GM23338 (cell line): ENCODE measurements at regions not wholly inside any gene's neighbourhood (a gene's known extent, or its start where the extent isn't known, plus 50 kb on each side); places are given as distances from the start of the nearest gene placed in this dataset.

ENCODE experiments used
- ATAC-seq: fragments of 200-7000 bp; cut with Tn5 transposase; 3 replicates; pipeline ENCODE4 v1.9.1; 2020
- DNase-seq: peaks from one replicate; pipeline ENCODE4 v3.0.0-alpha.2; 2015; ENCODE audit warnings: low spot score
- H2AFZ ChIP-seq: fragments of 200-600 bp; sonication (generic); 2 replicates; pipeline ENCODE4 v1.8.0; 2016; ENCODE audit warnings: antibody characterized with exemption, mild to moderate bottlenecking, moderate library complexity
- H3F3A ChIP-seq: fragments of 200-600 bp; sonication (generic); replicated peaks from 2 replicates; pipeline ENCODE4 v1.8.0; 2017; ENCODE audit warnings: antibody characterized with exemption, mixed run types, low read depth
- H3K27ac ChIP-seq: fragments of 200-600 bp; sonication (generic); 2 replicates; pipeline ENCODE4 v1.6.1; 2016; ENCODE audit warnings: low read depth
- H3K27me3 ChIP-seq: fragments of 200-600 bp; sonication (generic); 2 replicates; pipeline ENCODE4 v1.8.0; 2016; ENCODE audit warnings: mild to moderate bottlenecking, mixed run types, moderate library complexity; ENCODE audit not compliant: insufficient read depth
- H3K36me3 ChIP-seq: fragments of 200-600 bp; sonication (generic); 2 replicates; pipeline ENCODE4 v1.8.0; 2016; ENCODE audit warnings: mild to moderate bottlenecking; ENCODE audit not compliant: insufficient read depth
- H3K4me1 ChIP-seq: fragments of 200-600 bp; sonication (generic); 2 replicates; pipeline ENCODE4 v1.8.0; 2016; ENCODE audit warnings: mild to moderate bottlenecking, moderate library complexity; ENCODE audit not compliant: insufficient read depth
- H3K4me2 ChIP-seq: fragments of 200-600 bp; sonication (generic); 2 replicates; pipeline ENCODE4 v1.7.1; 2017; ENCODE audit warnings: mixed run types
- H3K4me3 ChIP-seq: fragments of 200-600 bp; sonication (generic); 2 replicates; pipeline ENCODE4 v1.6.1; 2016; ENCODE audit warnings: mixed run types
- H3K79me2 ChIP-seq: fragments of 200-600 bp; sonication (generic); replicated peaks from 2 replicates; pipeline ENCODE4 v1.8.0; 2017; ENCODE audit warnings: mild to moderate bottlenecking; ENCODE audit not compliant: insufficient read depth
- H3K9me2 ChIP-seq: fragments of 200-600 bp; sonication (generic); 2 replicates; pipeline ENCODE4 v1.8.0; 2017; ENCODE audit not compliant: insufficient read depth
- H4K20me1 ChIP-seq: fragments of 200-600 bp; sonication (generic); replicated peaks from 2 replicates; pipeline ENCODE4 v1.8.0; 2017; ENCODE audit warnings: mild to moderate bottlenecking; ENCODE audit not compliant: insufficient read depth
- H3K27ac Mint-ChIP-seq: 2 replicates; pipeline ENCODE4 v1.8.0; 2020; ENCODE audit warnings: inconsistent platforms, mild to moderate bottlenecking, moderate library complexity, mixed read lengths
- H3K27me3 Mint-ChIP-seq: 3 replicates; pipeline ENCODE4 v1.8.0; 2022; ENCODE audit warnings: low read depth, mild to moderate bottlenecking, moderate library complexity, mixed read lengths, inconsistent platforms; ENCODE audit not compliant: insufficient read depth, poor library complexity
- H3K36me3 Mint-ChIP-seq: 3 replicates; pipeline ENCODE4 v1.8.0; 2021; ENCODE audit warnings: low read depth, mild to moderate bottlenecking, inconsistent platforms, moderate library complexity, mixed read lengths
- H3K4me1 Mint-ChIP-seq: 3 replicates; pipeline ENCODE4 v1.8.0; 2020; ENCODE audit warnings: mild to moderate bottlenecking, inconsistent platforms, mixed read lengths
- H3K4me3 Mint-ChIP-seq: 3 replicates; pipeline ENCODE4 v1.8.0; 2021; ENCODE audit warnings: moderate library complexity, mild to moderate bottlenecking, inconsistent platforms, mixed read lengths
- H3K9me3 Mint-ChIP-seq: 3 replicates; pipeline ENCODE4 v1.8.0; 2020; ENCODE audit warnings: moderate library complexity, mild to moderate bottlenecking, inconsistent platforms, mixed read lengths
- CREB1 ChIP-seq: fragments of 250-450 bp; sonication (Bioruptor Pico); IDR thresholded peaks from 2 replicates; pipeline ENCODE4 v1.5.0; 2020; ENCODE audit warnings: low read depth, mild to moderate bottlenecking, moderate library complexity
- CTCF ChIP-seq, 2 experiments: fragments of 200-600 bp in 1 of 2; sonication (generic) in 1 of 2; conservative IDR thresholded peaks; 2 replicates each; pipeline versions ENCODE4 v1.5.1 to v1.6.1; 2016 to 2017; ENCODE audit warnings: antibody characterized with exemption in 2 of 2, low read depth in 2 of 2, mild to moderate bottlenecking in 2 of 2, moderate library complexity in 1 of 2
- ETS1 ChIP-seq: IDR thresholded peaks from 2 replicates; pipeline ENCODE4 v1.6.1; 2016; ENCODE audit warnings: antibody characterized with exemption
- EZH2 ChIP-seq: fragments of 200-600 bp; sonication (generic); IDR thresholded peaks from one replicate; pipeline ENCODE4 v1.8.0; 2017; ENCODE audit warnings: antibody characterized with exemption, mild to moderate bottlenecking, low read depth; ENCODE audit not compliant: unreplicated experiment
- EZH2phosphoT487 ChIP-seq: fragments of 200-600 bp; sonication (generic); IDR thresholded peaks from one replicate; pipeline ENCODE4 v1.8.1; 2018; ENCODE audit warnings: antibody characterized with exemption; ENCODE audit not compliant: unreplicated experiment
- JUNB ChIP-seq: IDR thresholded peaks from one replicate; pipeline ENCODE4 v1.6.1; 2016; ENCODE audit warnings: antibody characterized with exemption; ENCODE audit not compliant: unreplicated experiment
- NANOG ChIP-seq: IDR thresholded peaks from 2 replicates; pipeline ENCODE4 v1.6.1; 2016; ENCODE audit warnings: antibody characterized with exemption, borderline replicate concordance
- POLR2AphosphoS5 ChIP-seq: IDR thresholded peaks from 2 replicates; pipeline ENCODE4 v1.6.1; 2016; ENCODE audit warnings: antibody characterized with exemption, low read depth
- REST ChIP-seq: IDR thresholded peaks from one replicate; pipeline ENCODE4 v1.6.1; 2018; ENCODE audit warnings: antibody characterized with exemption; ENCODE audit not compliant: unreplicated experiment
- STAT1 ChIP-seq: IDR thresholded peaks from one replicate; pipeline ENCODE4 v1.6.1; 2016; ENCODE audit warnings: antibody characterized with exemption; ENCODE audit not compliant: unreplicated experiment
- ZNF114 ChIP-seq: fragments of 250-450 bp; sonication (Bioruptor Pico); IDR thresholded peaks from 2 replicates; pipeline ENCODE4 v1.5.0; 2020; ENCODE audit warnings: mild to moderate bottlenecking, moderate library complexity
- ZNF331 ChIP-seq: fragments of 250-450 bp; sonication (Bioruptor Pico); IDR thresholded peaks from 2 replicates; pipeline ENCODE4 v1.5.0; 2020; ENCODE audit warnings: low read depth, mild to moderate bottlenecking, moderate library complexity
- ZNF462 ChIP-seq: fragments of 250-450 bp; sonication (Bioruptor Pico); IDR thresholded peaks from 2 replicates; pipeline ENCODE4 v1.5.0; 2020; ENCODE audit warnings: mild to moderate bottlenecking, moderate library complexity

DNA sequence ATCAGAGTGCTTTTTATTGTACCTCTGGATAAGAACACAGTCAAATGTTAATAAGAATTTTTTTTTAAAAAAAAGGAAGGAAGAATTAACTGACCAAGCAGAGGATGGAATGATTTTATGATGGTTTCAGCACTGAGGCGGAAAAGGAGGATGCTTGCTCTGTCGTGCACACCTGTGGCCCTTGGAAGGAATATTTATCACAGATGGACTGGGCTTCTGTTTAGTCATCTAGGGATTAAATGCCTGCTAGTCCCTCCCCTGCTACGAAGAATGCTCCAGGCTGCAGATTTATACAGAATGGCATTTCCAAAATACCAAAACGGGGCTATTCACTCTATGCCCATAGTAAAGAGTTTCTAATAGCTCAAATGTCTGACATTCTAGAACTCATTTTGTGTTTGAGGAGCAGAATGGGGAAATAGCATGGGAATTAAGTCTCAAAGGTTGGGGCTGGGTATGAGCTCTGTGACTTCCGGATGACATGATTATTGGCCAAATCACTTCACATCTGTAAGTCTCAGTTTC is 92.8 kb upstream of the BCL6 start:
- ATAC-seq, result no peak
- no peak for TF ChIP-seq POLR2AphosphoS5
- no peak for TF ChIP-seq EZH2
- no peak for TF ChIP-seq ZNF114 (CRISPR knock-in tag)
- TF ChIP-seq EZH2phosphoT487, result no peak
- no peak for TF ChIP-seq ZNF331
- TF ChIP-seq STAT1, result no peak
- TF ChIP-seq JUNB, result no peak
- TF ChIP-seq REST, result no peak
- no peak for TF ChIP-seq NANOG
- TF ChIP-seq ETS1, result no peak
- TF ChIP-seq ZNF462, result no peak
- no peak for TF ChIP-seq CREB1
- no peak for TF ChIP-seq CTCF (conservative IDR thresholded peaks at IDR 0.05; ENCODE audit: low read depth in 2 of 2)
- H3K36me3 Mint-ChIP-seq, result no peaks in the 10 kb centered on the region
- Histone ChIP-seq H3K27ac (no peak overlapping the region), H3F3A (no peaks in the 10 kb centered on the region), H3K4me2 (no peak overlapping the region), H3K36me3 (no peaks in the 10 kb centered on the region), H4K20me1 (no peaks in the 10 kb centered on the region), H3K4me3 (no peak overlapping the region), H3K27me3 (no peaks in the 10 kb centered on the region), H3K4me1 (no peaks in the 10 kb centered on the region), H3K9me2 (no peaks in the 10 kb centered on the region), H3K79me2 (no peaks in the 10 kb centered on the region), H2AFZ (no peak overlapping the region)
- no peak overlapping the region for H3K27ac Mint-ChIP-seq
- no peak for DNase-seq
- H3K27me3 Mint-ChIP-seq, result peaks cover 2% of the 10 kb centered on the region
- no peaks in the 10 kb centered on the region for H3K4me1 Mint-ChIP-seq
- H3K9me3 Mint-ChIP-seq, result no peaks in the 10 kb centered on the region
- H3K4me3 Mint-ChIP-seq, result no peak overlapping the region
